Transverse colon (tissue), 4 donors: ENCODE measurements at regions not wholly inside any gene's neighbourhood (a gene's known extent, or its start where the extent isn't known, plus 50 kb on each side); places are given as distances from the start of the nearest gene placed in this dataset.
"Not testable (repeated sequence)": the region's sequence is repeated elsewhere in the genome, so short reads cannot be mapped to it uniquely, and the experiment has no call there.

Experiments
- DNase-seq: peaks from one replicate; pipeline ENCODE4 v3.0.0-alpha.2; 2019
- H3K27ac ChIP-seq, 4 donors: fragments of 200-600 bp; sonication (generic); 2 replicates each; pipeline ENCODE4 v1.5.1; 2016 to 2018; ENCODE audit warnings: inconsistent platforms in 4 of 4
- H3K27me3 ChIP-seq: fragments of 200-600 bp; sonication (generic); 2 replicates; pipeline ENCODE4 v1.5.1; 2017; ENCODE audit warnings: inconsistent platforms
- H3K36me3 ChIP-seq, 4 donors: fragments of 200-600 bp; sonication (generic); 2 replicates each; pipeline ENCODE4 v1.5.1; 2017 to 2019; ENCODE audit warnings: inconsistent platforms in 4 of 4
- H3K4me1 ChIP-seq, 4 donors: fragments of 200-600 bp; sonication (generic); 2 replicates each; pipeline ENCODE4 v1.5.1; 2017 to 2020; ENCODE audit warnings: inconsistent platforms in 4 of 4
- H3K4me3 ChIP-seq, 4 donors: fragments of 200-600 bp; sonication (generic); 1 replicate in 1 of 4; 2 replicates in 3 of 4; pipeline versions ENCODE4 v1.5.1 to v1.6.1; 2017 to 2019; ENCODE audit warnings: inconsistent platforms in 4 of 4
- H3K9me3 ChIP-seq, 2 donors: fragments of 200-600 bp; sonication (generic); 2 replicates each; pipeline ENCODE4 v1.5.1; 2017 to 2019; ENCODE audit warnings: inconsistent platforms in 2 of 2
- CTCF ChIP-seq, 5 experiments: fragments of 200-600 bp in 3 of 5; fragments of 450-650 bp in 2 of 5; sonication (generic) in 3 of 5; IDR thresholded peaks; 1 replicate in 2 of 5; 2 replicates in 3 of 5; pipeline ENCODE4 v1.5.1; 2016 to 2017; ENCODE audit warnings: antibody characterized with exemption in 5 of 5, inconsistent platforms in 3 of 5, mild to moderate bottlenecking in 2 of 5, moderate library complexity in 1 of 5
- EP300 ChIP-seq: sonication (generic); formaldehyde crosslinking; IDR thresholded peaks from one replicate; pipeline ENCODE4 v1.6.1; 2017; ENCODE audit warnings: antibody characterized with exemption, low read depth
- POLR2A ChIP-seq: fragments of 450-650 bp; IDR thresholded peaks from one replicate; pipeline ENCODE4 v1.6.1; 2016; ENCODE audit warnings: antibody characterized with exemption, mild to moderate bottlenecking, moderate library complexity
- POLR2AphosphoS5 ChIP-seq, 3 donors: sonication (generic); formaldehyde crosslinking; IDR thresholded peaks; one replicate each; pipeline ENCODE4 v1.6.1; 2016; ENCODE audit warnings: antibody characterized with exemption in 3 of 3
- WGBS, 2 donors: methylation state at CpG; one replicate each; pipeline ENCODE4 v1.1.5; 2018; ENCODE audit warnings: low coverage in 1 of 2; 5-methylcytosine and 5-hydroxymethylcytosine counted together
- in situ Hi-C, 4 donors: fragments of 200-750 bp; cut with MboI; loops; one replicate each; pipeline versions ENCODE4 v1.15.0 to v1.15.1; 2017; ENCODE audit warnings: low sequenced_read_pairs in 3 of 4, low pct_ligation_motif_present in 1 of 4, low pct_unique_long_range_greater_than_20kb in 1 of 4
- intact Hi-C: fragments of 100-400 bp; cut with DNase I; formaldehyde crosslinking; loops from one replicate; pipeline ENCODE4 v1.15.1; 2023; ENCODE audit warnings: low total_unique reads

GRCh38 chr10:63836666-63837442, 315.7 kb downstream of the REEP3 start:
- in situ Hi-C loops, result no loop called here
- 82 to 88% methylated on average over 2 to 4 of the region's 4 CpGs for WGBS, 2 donors
- intact Hi-C loops, result no loop called here

GRCh38 chr10:63841761-63842160, 320.6 kb downstream of the REEP3 start:
- intact Hi-C loops, result no loop called here
- TF ChIP-seq EP300, result no peak
- TF ChIP-seq POLR2A, result no peak
- TF ChIP-seq POLR2AphosphoS5 (IDR thresholded peaks at IDR 0.05), result no peak
- no peak for TF ChIP-seq CTCF (IDR thresholded peaks at IDR 0.05)
- Histone ChIP-seq H3K27me3 (no peaks in the 10 kb centered on the region), H3K4me1 (no peaks in the 10 kb centered on the region), H3K36me3 (no peaks in the 10 kb centered on the region), H3K27ac (no peak overlapping the region), H3K4me3 (no peak overlapping the region), H3K9me3 (no peaks in the 10 kb centered on the region)
- in situ Hi-C loops, result no loop called here
- 89 to 95% methylated on average over 4 to 5 of the region's 5 CpGs for WGBS, 2 donors
- DNase-seq, result no peak

More at GRCh38 chr10:63836666-63837442, 315.7 kb downstream of the REEP3 start:
- TF ChIP-seq EP300 (no peak), POLR2AphosphoS5 (IDR thresholded peaks at IDR 0.05) (no peak), POLR2A (no peak), CTCF (IDR thresholded peaks at IDR 0.05) (no peak)
- no peak for DNase-seq
- Histone ChIP-seq H3K4me3 (no peak overlapping the region), H3K9me3 (no peaks in the 10 kb centered on the region), H3K27me3 (no peaks in the 10 kb centered on the region), H3K4me1 (no peaks in the 10 kb centered on the region), H3K27ac (no peak overlapping the region), H3K36me3 (no peaks in the 10 kb centered on the region)

- 79% methylated on average over 2 of the region's 2 CpGs; no CpG with 5 or more reads in 1 of the 2 donors for WGBS, 2 donors
- H3K27ac ChIP-seq, result no peak overlapping the region
- no peaks in the 10 kb centered on the region for H3K9me3 ChIP-seq
- TF ChIP-seq POLR2A, result no peak
- no peak for TF ChIP-seq EP300
- TF ChIP-seq CTCF (IDR thresholded peaks at IDR 0.05), result no peak
- TF ChIP-seq POLR2AphosphoS5 (IDR thresholded peaks at IDR 0.05), result no peak
- H3K4me3 ChIP-seq, result no peak overlapping the region
- no peaks in the 10 kb centered on the region for H3K27me3 ChIP-seq
- in situ Hi-C loops (no loop called here), intact Hi-C loops (no loop called here)
- DNase-seq, result no peak
- H3K36me3 ChIP-seq, result no peaks in the 10 kb centered on the region
- no peaks in the 10 kb centered on the region for H3K4me1 ChIP-seq
Observed at GRCh38 chr10:63843107-63843506, 321.9 kb downstream of the REEP3 start.

GRCh38 chr10:63848871-63849270, 327.7 kb downstream of the REEP3 start:
- H3K9me3 ChIP-seq, H3K36me3 ChIP-seq, H3K4me1 ChIP-seq, H3K4me3 ChIP-seq, H3K27ac ChIP-seq, in situ Hi-C loops, DNase-seq, intact Hi-C loops, H3K27me3 ChIP-seq: not testable (repeated sequence)
- 42 to 73% methylated on average over 2 to 3 of the region's 3 CpGs for WGBS, 2 donors

- H3K4me3 ChIP-seq, result no peak overlapping the region
- peaks cover 10% of the 10 kb centered on the region for H3K27me3 ChIP-seq
- WGBS, 2 donors, result 81 to 87% methylated on average over 1 of the region's 1 CpG
- no peaks in the 10 kb centered on the region for H3K36me3 ChIP-seq
- intact Hi-C loops (no loop called here), in situ Hi-C loops (no loop called here)
- H3K9me3 ChIP-seq, result no peaks in the 10 kb centered on the region
- DNase-seq, result no peak
- TF ChIP-seq POLR2A (no peak), EP300 (no peak), CTCF (IDR thresholded peaks at IDR 0.05) (no peak), POLR2AphosphoS5 (IDR thresholded peaks at IDR 0.05) (no peak)
- peaks cover 0 to 11% (median 4%) of the 10 kb centered on the region in 4 donors for H3K4me1 ChIP-seq
- no peak overlapping the region for H3K27ac ChIP-seq
Observed at GRCh38 chr10:63862860-63863259, 341.7 kb downstream of the REEP3 start.
